C1 segment of cervical spinal cord (tissue), 14 donors: ENCODE measurements at regions not wholly inside any gene's neighbourhood (a gene's known extent, or its start where the extent isn't known, plus 50 kb on each side); places are given as distances from the start of the nearest gene placed in this dataset.
"Not testable (repeated sequence)": the region's sequence is repeated elsewhere in the genome, so short reads cannot be mapped to it uniquely, and the experiment has no call there.

Experiments used
- DNase-seq, 14 donors: peaks; one replicate each; lab custom pipeline; 2025; lab: John Stamatoyannopoulos, UW

GRCh38 chr5:160479220-160479619 lies 57.6 kb downstream of the PTTG1 start:
- no peak for DNase-seq

- no peak for DNase-seq
Observed at GRCh38 chr5:160479926-160480325, 58.3 kb downstream of the PTTG1 start.

GRCh38 chr5:160480652-160481051 lies 59.0 kb downstream of the PTTG1 start:
- DNase-seq: no peak

GRCh38 chr5:160484678-160485077 lies 63.0 kb downstream of the PTTG1 start:
- no peak for DNase-seq

GRCh38 chr5:160485364-160485969 lies 63.8 kb downstream of the PTTG1 start:
- no peak for DNase-seq

GRCh38 chr5:160486573-160486972 lies 64.9 kb downstream of the PTTG1 start:
- no peak for DNase-seq

GRCh38 chr5:160488394-160489325 lies 67.0 kb downstream of the PTTG1 start:
- DNase-seq: no peak

GRCh38 chr5:160491438-160491837 lies 69.8 kb downstream of the PTTG1 start:
- no peak for DNase-seq

GRCh38 chr5:160492565-160492964 lies 70.9 kb downstream of the PTTG1 start:
- DNase-seq: no peak

GRCh38 chr5:160493806-160494338 lies 72.2 kb downstream of the PTTG1 start:
- no peak for DNase-seq

GRCh38 chr5:160494451-160494850 lies 72.8 kb downstream of the PTTG1 start:
- no peak for DNase-seq

GRCh38 chr5:160496334-160496733 lies 74.7 kb downstream of the PTTG1 start:
- DNase-seq: no peak

- DNase-seq: no peak
Observed at GRCh38 chr5:160496784-160497183, 75.1 kb downstream of the PTTG1 start.

GRCh38 chr5:160497878-160498277 lies 76.2 kb downstream of the PTTG1 start:
- no peak for DNase-seq

GRCh38 chr5:160498441-160499043 lies 76.9 kb downstream of the PTTG1 start:
- not testable (repeated sequence) for DNase-seq

- DNase-seq: peak in 2 of 14 donors; percentile 21 to 26
Observed at GRCh38 chr5:160500786-160501779, 79.4 kb downstream of the PTTG1 start.

GRCh38 chr5:160504906-160505305 lies 83.3 kb downstream of the PTTG1 start:
- DNase-seq: no peak

GRCh38 chr5:160506006-160507004 lies 84.7 kb downstream of the PTTG1 start:
- DNase-seq: peak in 6 of 14 donors; percentile 14 to 37 (median 26)

GRCh38 chr5:160507221-160507721 lies 85.6 kb downstream of the PTTG1 start:
- DNase-seq: peak in 5 of 14 donors; percentile 4 to 23 (median 14)
